WTC11 (cell line): ENCODE measurements at regions not wholly inside any gene's neighbourhood (a gene's known extent, or its start where the extent isn't known, plus 50 kb on each side); places are given as distances from the start of the nearest gene placed in this dataset.

Experiments used
- ATAC-seq: fragments of 200-7000 bp; cut with Tn5 transposase; 2 replicates; pipeline ENCODE4 v1.10.0; 2021; ENCODE audit warnings: mild to moderate bottlenecking, moderate library complexity
- CTCF ChIA-PET: fragments of 300-600 bp; sonication (Branson Sonifier 250); formaldehyde crosslinking; loops from one replicate; lab custom pipeline; 2021; ENCODE audit warnings: antibody characterized with exemption; lab: Charles Lee
- POLR2A ChIA-PET: fragments of 350-600 bp; sonication (Branson Sonifier 250); formaldehyde crosslinking; loops from one replicate; lab custom pipeline; 2021; ENCODE audit warnings: antibody characterized with exemption; lab: Charles Lee
- DNase-seq: peaks from one replicate; pipeline ENCODE4 v3.0.0; 2021; ENCODE audit warnings: low spot score
- H3K27ac Mint-ChIP-seq: 2 replicates; pipeline ENCODE4 v1.8.0; 2021; ENCODE audit warnings: mixed read lengths
- H3K27me3 Mint-ChIP-seq: 2 replicates; pipeline ENCODE4 v1.8.0; 2021; ENCODE audit warnings: low read depth, mild to moderate bottlenecking, moderate library complexity, mixed read lengths
- H3K36me3 Mint-ChIP-seq: 2 replicates; pipeline ENCODE4 v1.8.0; 2021; ENCODE audit warnings: mixed read lengths
- H3K4me1 Mint-ChIP-seq: 2 replicates; pipeline ENCODE4 v1.8.0; 2022; ENCODE audit warnings: mixed read lengths
- H3K4me3 Mint-ChIP-seq: 2 replicates; pipeline ENCODE4 v1.8.0; 2021; ENCODE audit warnings: mild to moderate bottlenecking, moderate library complexity, mixed read lengths
- H3K9me3 Mint-ChIP-seq: 2 replicates; pipeline ENCODE4 v1.8.0; 2021; ENCODE audit warnings: mixed read lengths
- ATF2 ChIP-seq: sonication (generic); formaldehyde crosslinking; IDR thresholded peaks from 2 replicates; pipeline ENCODE4 v1.8.1; 2022; ENCODE audit warnings: low read depth, missing genetic modification reagents, borderline replicate concordance
- ATF3 ChIP-seq: sonication (generic); formaldehyde crosslinking; conservative IDR thresholded peaks from 2 replicates; pipeline ENCODE4 v1.8.1; 2022; ENCODE audit warnings: mild to moderate bottlenecking, missing genetic modification reagents
- E2F1 ChIP-seq: sonication (generic); formaldehyde crosslinking; IDR thresholded peaks from 2 replicates; pipeline ENCODE4 v1.8.0; 2022; ENCODE audit warnings: mild to moderate bottlenecking, missing genetic modification reagents
- ELF4 ChIP-seq: sonication (generic); formaldehyde crosslinking; IDR thresholded peaks from 2 replicates; pipeline ENCODE4 v1.8.1; 2022; ENCODE audit warnings: low read depth, mild to moderate bottlenecking, moderate library complexity, missing genetic modification reagents
- EMX1 ChIP-seq: fragments of 250-450 bp; sonication (Bioruptor Pico); IDR thresholded peaks from 2 replicates; pipeline ENCODE4 v1.8.0; 2021; ENCODE audit warnings: mild to moderate bottlenecking
- ETV6 ChIP-seq: sonication (generic); formaldehyde crosslinking; IDR thresholded peaks from 2 replicates; pipeline ENCODE4 v1.8.1; 2022; ENCODE audit warnings: mild to moderate bottlenecking, missing genetic modification reagents
- FOXP1 ChIP-seq: sonication (generic); formaldehyde crosslinking; IDR thresholded peaks from 2 replicates; pipeline ENCODE4 v1.8.0; 2022; ENCODE audit warnings: missing genetic modification reagents, mild to moderate bottlenecking, moderate library complexity, borderline replicate concordance
- HMGXB4 ChIP-seq: sonication (generic); formaldehyde crosslinking; IDR thresholded peaks from 2 replicates; pipeline ENCODE4 v1.8.1; 2023; ENCODE audit warnings: mild to moderate bottlenecking, moderate library complexity, missing genetic modification reagents
- MAX ChIP-seq: sonication (generic); formaldehyde crosslinking; IDR thresholded peaks from 2 replicates; pipeline ENCODE4 v1.8.0; 2022; ENCODE audit warnings: mild to moderate bottlenecking, missing genetic modification reagents
- NFYB ChIP-seq: sonication (generic); formaldehyde crosslinking; conservative IDR thresholded peaks from 2 replicates; pipeline ENCODE4 v1.8.0; 2022; ENCODE audit warnings: low read depth, missing genetic modification reagents
- RELA ChIP-seq: sonication (generic); formaldehyde crosslinking; IDR thresholded peaks from 2 replicates; pipeline ENCODE4 v1.8.1; 2022; ENCODE audit warnings: missing genetic modification reagents, mild to moderate bottlenecking, borderline replicate concordance
- TEAD1 ChIP-seq: sonication (generic); formaldehyde crosslinking; IDR thresholded peaks from 2 replicates; pipeline ENCODE4 v1.8.0; 2022; ENCODE audit warnings: mild to moderate bottlenecking, missing genetic modification reagents
- TEAD4 ChIP-seq: sonication (generic); formaldehyde crosslinking; IDR thresholded peaks from 2 replicates; pipeline ENCODE4 v1.8.0; 2022; ENCODE audit warnings: mild to moderate bottlenecking, missing genetic modification reagents
- ZNF138 ChIP-seq: sonication (generic); formaldehyde crosslinking; conservative IDR thresholded peaks from 2 replicates; pipeline ENCODE4 v1.8.1; 2022; ENCODE audit warnings: mild to moderate bottlenecking, moderate library complexity, missing genetic modification reagents
- ZNF263 ChIP-seq: sonication (generic); formaldehyde crosslinking; IDR thresholded peaks from 2 replicates; pipeline ENCODE4 v1.8.1; 2022; ENCODE audit warnings: low read depth, mild to moderate bottlenecking, moderate library complexity, missing genetic modification reagents
- ZNF281 ChIP-seq: sonication (generic); formaldehyde crosslinking; IDR thresholded peaks from 2 replicates; pipeline ENCODE4 v1.8.0; 2023; ENCODE audit warnings: mild to moderate bottlenecking, missing genetic modification reagents
- ZNF423 ChIP-seq: fragments of 250-450 bp; sonication (Bioruptor Pico); IDR thresholded peaks from 2 replicates; pipeline ENCODE4 v2.1.2; 2022; ENCODE audit warnings: mild to moderate bottlenecking, moderate library complexity
- ZNF671 ChIP-seq: fragments of 250-450 bp; sonication (Bioruptor Pico); IDR thresholded peaks from 2 replicates; pipeline ENCODE4 v1.8.0; 2021; ENCODE audit warnings: mild to moderate bottlenecking
- ZSCAN18 ChIP-seq: fragments of 250-450 bp; sonication (Bioruptor Pico); IDR thresholded peaks from 2 replicates; pipeline ENCODE4 v2.1.2; 2022; ENCODE audit warnings: mild to moderate bottlenecking, moderate library complexity

GRCh38 chr3:6732807-6733206, 128.1 kb upstream of the GRM7 start:
- ATAC-seq: no peak
- no peaks in the 10 kb centered on the region for H3K4me1 Mint-ChIP-seq
- no peak overlapping the region for H3K27ac Mint-ChIP-seq

More at GRCh38 chr3:6732807-6733206, 128.1 kb upstream of the GRM7 start:
- ChIA-PET POLR2A (no interaction called here), CTCF (no interaction called here)
- DNase-seq: no peak
- TF ChIP-seq ZNF281: no peak
- no peak for TF ChIP-seq TEAD4 (CRISPR knock-in tag)
- TF ChIP-seq ZSCAN18 (CRISPR knock-in tag): no peak
- TF ChIP-seq FOXP1: no peak
- TF ChIP-seq ATF2 (CRISPR knock-in tag): no peak
- no peak for TF ChIP-seq EMX1 (CRISPR knock-in tag)
- no peak for TF ChIP-seq TEAD1 (CRISPR knock-in tag)
- TF ChIP-seq ZNF263: no peak
- no peak for TF ChIP-seq RELA
- TF ChIP-seq ATF3 (CRISPR knock-in tag): no peak
- TF ChIP-seq MAX (CRISPR knock-in tag): no peak
- TF ChIP-seq E2F1: no peak
- no peak for TF ChIP-seq ZNF138
- no peak for TF ChIP-seq HMGXB4
- no peak for TF ChIP-seq ZNF671
- no peak for TF ChIP-seq ELF4 (CRISPR knock-in tag)
- no peak for TF ChIP-seq NFYB (CRISPR knock-in tag)
- no peak for TF ChIP-seq ZNF423 (CRISPR knock-in tag)
- TF ChIP-seq ETV6 (CRISPR knock-in tag): no peak
- peaks cover 43% of the 10 kb centered on the region for H3K36me3 Mint-ChIP-seq
- no peak overlapping the region for H3K4me3 Mint-ChIP-seq
- H3K27me3 Mint-ChIP-seq: no peaks in the 10 kb centered on the region; the same call in 1 of the 2 replicates
- peaks cover 62% of the 10 kb centered on the region for H3K9me3 Mint-ChIP-seq
